Endothelial cell of umbilical vein (primary cell): ENCODE measurements at regions not wholly inside any gene's neighbourhood (a gene's known extent, or its start where the extent isn't known, plus 50 kb on each side); places are given as distances from the start of the nearest gene placed in this dataset.

ENCODE experiments used
- CTCF ChIP-seq, 2 donors: IDR thresholded peaks; 1 replicate in 1 of 2; 2 replicates in 1 of 2; pipeline ENCODE4 v1.5.1; 2011; ENCODE audit warnings: low read length in 2 of 2, mild to moderate bottlenecking in 2 of 2, moderate library complexity in 2 of 2, control low read depth in 1 of 2, inconsistent platforms in 1 of 2, low read depth in 1 of 2; ENCODE audit not compliant: insufficient read depth in 1 of 2; ENCODE audit errors: extremely low read depth in 1 of 2
- EZH2 ChIP-seq: IDR thresholded peaks from 2 replicates; pipeline ENCODE4 v1.6.1; 2012; ENCODE audit warnings: borderline replicate concordance, low read depth, mild to moderate bottlenecking, moderate library complexity, low read length, inconsistent platforms; ENCODE audit not compliant: severe bottlenecking
- FOS ChIP-seq: IDR thresholded peaks from 2 replicates; pipeline ENCODE4 v1.6.1; 2011; ENCODE audit warnings: mild to moderate bottlenecking, low read length, moderate library complexity, borderline replicate concordance; ENCODE audit not compliant: insufficient read depth
- GATA2 ChIP-seq: IDR thresholded peaks from 2 replicates; pipeline ENCODE4 v1.7.0; 2011; ENCODE audit warnings: low read depth, mild to moderate bottlenecking, moderate library complexity, mixed read lengths, low read length; ENCODE audit not compliant: insufficient read length, insufficient read depth
- JUN ChIP-seq: IDR thresholded peaks from 2 replicates; pipeline ENCODE4 v1.6.1; 2011; ENCODE audit warnings: borderline replicate concordance, low read depth; ENCODE audit not compliant: insufficient read length, insufficient read depth
- MAX ChIP-seq: IDR thresholded peaks from 2 replicates; pipeline ENCODE4 v1.6.1; 2011; ENCODE audit not compliant: insufficient read depth, insufficient read length
- MYC ChIP-seq: IDR thresholded peaks from one replicate; pipeline ENCODE4 v1.6.1; 2011; ENCODE audit warnings: mild to moderate bottlenecking, low read depth, low read length
- POLR2A ChIP-seq: IDR thresholded peaks from 2 replicates; pipeline ENCODE4 v1.6.1; 2012; ENCODE audit warnings: low read depth, mild to moderate bottlenecking, control low read depth, low read length
- POLR2AphosphoS5 ChIP-seq: IDR thresholded peaks from 2 replicates; pipeline ENCODE4 v1.6.1; 2012; ENCODE audit warnings: low read depth, mild to moderate bottlenecking, control low read depth, low read length, moderate library complexity; ENCODE audit not compliant: insufficient read depth

- TF ChIP-seq CTCF (IDR thresholded peaks at IDR 0.05; ENCODE audit: extremely low read depth in 1 of 2, insufficient read depth in 1 of 2, low read depth in 1 of 2, low read length in 2 of 2) (no peak), GATA2 (no peak), MYC (no peak), EZH2 (no peak), MAX (no peak), POLR2AphosphoS5 (no peak), POLR2A (no peak), JUN (no peak), FOS (no peak)
These were observed 54.8 kb upstream of the DAB2 start for GRCh38 chr5:39479537-39479936.
